ENCODE measurements at regions not wholly inside any gene's neighbourhood (a gene's known extent, or its start where the extent isn't known, plus 50 kb on each side); places are given as distances from the start of the nearest gene placed in this dataset.
"Not testable (repeated sequence)": the region's sequence is repeated elsewhere in the genome, so short reads cannot be mapped to it uniquely, and the experiment has no call there.

- Mint-ChIP-seq H3K36me3 (ENCODE audit: low read depth) (peaks cover 2% of the 10 kb centered on the region), H3K27me3 (ENCODE audit: low read depth) (no peaks in the 10 kb centered on the region), H3K9me3 (peaks cover 5% of the 10 kb centered on the region), H3K27ac (ENCODE audit: unreplicated experiment) (no peak overlapping the region), H3K4me3 (no peak overlapping the region), H3K4me1 (peaks cover 45% of the 10 kb centered on the region)
- TF ChIP-seq, protein P1, sequence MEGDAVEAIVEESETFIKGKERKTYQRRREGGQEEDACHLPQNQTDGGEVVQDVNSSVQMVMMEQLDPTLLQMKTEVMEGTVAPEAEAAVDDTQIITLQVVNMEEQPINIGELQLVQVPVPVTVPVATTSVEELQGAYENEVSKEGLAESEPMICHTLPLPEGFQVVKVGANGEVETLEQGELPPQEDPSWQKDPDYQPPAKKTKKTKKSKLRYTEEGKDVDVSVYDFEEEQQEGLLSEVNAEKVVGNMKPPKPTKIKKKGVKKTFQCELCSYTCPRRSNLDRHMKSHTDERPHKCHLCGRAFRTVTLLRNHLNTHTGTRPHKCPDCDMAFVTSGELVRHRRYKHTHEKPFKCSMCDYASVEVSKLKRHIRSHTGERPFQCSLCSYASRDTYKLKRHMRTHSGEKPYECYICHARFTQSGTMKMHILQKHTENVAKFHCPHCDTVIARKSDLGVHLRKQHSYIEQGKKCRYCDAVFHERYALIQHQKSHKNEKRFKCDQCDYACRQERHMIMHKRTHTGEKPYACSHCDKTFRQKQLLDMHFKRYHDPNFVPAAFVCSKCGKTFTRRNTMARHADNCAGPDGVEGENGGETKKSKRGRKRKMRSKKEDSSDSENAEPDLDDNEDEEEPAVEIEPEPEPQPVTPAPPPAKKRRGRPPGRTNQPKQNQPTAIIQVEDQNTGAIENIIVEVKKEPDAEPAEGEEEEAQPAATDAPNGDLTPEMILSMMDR (conservative IDR thresholded peaks at IDR 0.05), result no peak
- no peak for DNase-seq (ENCODE audit: low read depth, low spot score)
Measured at GRCh38 chr5:4022056-4022670, 426.5 kb downstream of the IRX1 start.

- H3K4me1 Mint-ChIP-seq, result peaks cover 52% of the 10 kb centered on the region
- DNase-seq (ENCODE audit: low read depth, low spot score), result no peak
- H3K27ac Mint-ChIP-seq (ENCODE audit: unreplicated experiment), result no peak overlapping the region
- H3K27me3 Mint-ChIP-seq (ENCODE audit: low read depth), result no peaks in the 10 kb centered on the region
- H3K36me3 Mint-ChIP-seq (ENCODE audit: low read depth), result peaks cover 2% of the 10 kb centered on the region
- H3K9me3 Mint-ChIP-seq, result peaks cover 5% of the 10 kb centered on the region
- no peak overlapping the region for H3K4me3 Mint-ChIP-seq
- TF ChIP-seq, protein P1 (conservative IDR thresholded peaks at IDR 0.05), result no peak
Measured at GRCh38 chr5:4023091-4023752, 427.6 kb downstream of the IRX1 start.

DNA sequence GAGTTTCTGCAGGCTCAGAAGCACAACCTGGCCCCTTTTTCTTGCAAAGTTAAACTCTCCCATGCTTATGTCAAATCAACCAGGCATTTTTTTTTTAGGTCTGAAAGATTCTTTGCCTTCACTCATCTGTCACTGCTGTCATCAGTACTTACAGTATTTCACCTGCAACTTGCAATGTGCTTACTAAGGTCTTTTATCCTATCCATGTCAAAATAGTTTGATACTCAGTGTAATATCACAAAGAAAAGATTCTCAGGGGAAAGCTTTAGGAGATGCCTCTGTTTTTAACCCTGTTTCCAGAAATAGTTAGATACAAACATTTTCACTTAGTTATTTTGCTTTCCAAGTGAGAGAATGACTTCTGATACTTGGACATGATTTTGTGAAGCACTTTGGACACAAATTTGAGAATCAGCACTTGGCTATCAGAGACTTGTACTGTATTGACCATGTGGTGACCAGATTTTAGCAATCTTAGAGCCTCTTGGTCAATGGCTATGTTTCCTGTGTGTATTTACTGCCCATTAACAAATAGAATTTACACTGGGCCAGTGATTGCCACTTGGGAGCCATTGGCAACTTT is 428.2 kb downstream of the IRX1 start:
- H3K4me1 Mint-ChIP-seq, result peaks cover 52% of the 10 kb centered on the region
- no peak for DNase-seq (ENCODE audit: low read depth, low spot score)
- peaks cover 5% of the 10 kb centered on the region for H3K9me3 Mint-ChIP-seq
- H3K36me3 Mint-ChIP-seq (ENCODE audit: low read depth), result peaks cover 2% of the 10 kb centered on the region
- H3K27ac Mint-ChIP-seq (ENCODE audit: unreplicated experiment), result peak overlapping the region; percentile 9
- no peaks in the 10 kb centered on the region for H3K27me3 Mint-ChIP-seq (ENCODE audit: low read depth)
- TF ChIP-seq, protein P1 (conservative IDR thresholded peaks at IDR 0.05), result no peak
- no peak overlapping the region for H3K4me3 Mint-ChIP-seq

GRCh38 chr5:4027088-4027734 is 431.6 kb downstream of the IRX1 start:
- no peak for DNase-seq (ENCODE audit: low read depth, low spot score)
- Mint-ChIP-seq H3K36me3 (ENCODE audit: low read depth) (peaks cover 7% of the 10 kb centered on the region), H3K27me3 (ENCODE audit: low read depth) (no peaks in the 10 kb centered on the region), H3K4me3 (no peak overlapping the region), H3K9me3 (peaks cover 8% of the 10 kb centered on the region), H3K27ac (ENCODE audit: unreplicated experiment) (peak overlapping the region; percentile 57), H3K4me1 (peaks cover 28% of the 10 kb centered on the region)
- TF ChIP-seq, protein P1 (conservative IDR thresholded peaks at IDR 0.05), result no peak

DNA sequence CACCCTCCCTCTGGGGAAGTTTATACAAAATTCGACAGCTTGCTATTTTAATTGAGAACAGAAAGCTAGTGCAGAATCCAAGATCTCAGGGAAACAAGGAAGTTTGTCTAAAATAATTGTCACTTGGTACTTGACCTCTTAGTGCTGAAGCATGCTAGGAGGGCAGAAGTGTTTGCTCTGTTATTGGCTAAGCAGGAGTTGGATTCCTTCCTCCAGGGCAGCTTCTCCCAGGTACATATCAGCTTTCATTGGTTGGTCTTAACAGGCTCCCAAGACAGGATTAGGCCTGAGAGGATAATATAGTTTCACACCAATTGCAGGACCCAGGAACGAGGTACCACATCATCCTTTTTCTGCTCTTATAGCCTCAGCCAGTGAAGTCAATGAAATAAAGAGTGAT is 432.8 kb downstream of the IRX1 start:
- TF ChIP-seq, protein P1 (conservative IDR thresholded peaks at IDR 0.05), result no peak
- peaks cover 8% of the 10 kb centered on the region for H3K9me3 Mint-ChIP-seq
- peaks cover 25% of the 10 kb centered on the region for H3K4me1 Mint-ChIP-seq
- DNase-seq (ENCODE audit: low read depth, low spot score), result no peak
- H3K4me3 Mint-ChIP-seq, result no peak overlapping the region
- H3K36me3 Mint-ChIP-seq (ENCODE audit: low read depth), result peaks cover 7% of the 10 kb centered on the region
- H3K27me3 Mint-ChIP-seq (ENCODE audit: low read depth), result no peaks in the 10 kb centered on the region
- H3K27ac Mint-ChIP-seq (ENCODE audit: unreplicated experiment), result no peak overlapping the region

- not testable (repeated sequence) for H3K4me1 Mint-ChIP-seq; H3K27ac Mint-ChIP-seq (ENCODE audit: unreplicated experiment); DNase-seq (ENCODE audit: low read depth, low spot score); H3K4me3 Mint-ChIP-seq; H3K36me3 Mint-ChIP-seq (ENCODE audit: low read depth); H3K27me3 Mint-ChIP-seq (ENCODE audit: low read depth)
- peaks cover 11% of the 10 kb centered on the region for H3K9me3 Mint-ChIP-seq
Measured at GRCh38 chr5:4033546-4033945, 437.9 kb downstream of the IRX1 start.

All from neural crest cell (in vitro differentiated cells).